ENCODE measurements at regions not wholly inside any gene's neighbourhood (a gene's known extent, or its start where the extent isn't known, plus 50 kb on each side); places are given as distances from the start of the nearest gene placed in this dataset.

- TF ChIP-seq CTCF (IDR thresholded peaks at IDR 0.05) (no peak), POLR2A (IDR thresholded peaks at IDR 0.05) (no peak)
Measured at GRCh38 chr2:19525313-19525712, 166.9 kb upstream of the OSR1 start.

Measured in adrenal gland (tissue), 5 donors.